DLD1 (cell line): ENCODE measurements at regions not wholly inside any gene's neighbourhood (a gene's known extent, or its start where the extent isn't known, plus 50 kb on each side); places are given as distances from the start of the nearest gene placed in this dataset.

Experiments
- in situ Hi-C: cut with HindIII; loops from 2 replicates; pipeline ENCODE4 v1.10.0; 2017; ENCODE audit warnings: low sequenced_read_pairs

DNA sequence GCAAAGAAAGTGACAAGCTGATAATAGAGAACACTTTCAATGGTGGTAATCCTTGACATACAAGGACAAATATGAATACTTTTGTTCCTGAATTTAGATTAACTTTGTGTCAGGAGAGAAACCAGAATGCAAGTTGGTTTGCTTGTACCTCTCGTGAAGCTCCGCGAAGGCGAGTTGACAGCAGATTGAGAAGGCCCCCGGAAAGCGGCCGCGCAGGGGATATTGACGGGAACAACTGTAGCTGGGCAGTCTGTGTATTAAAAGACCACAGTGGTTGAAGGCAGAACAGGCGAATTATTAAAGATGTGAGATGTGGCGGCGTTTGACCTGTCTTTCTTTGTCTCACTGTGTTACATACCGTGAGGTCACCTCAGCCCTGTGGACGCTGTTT, 175.8 kb upstream of the RALGAPA2 start:
- in situ Hi-C loops, result no loop called here

DNA sequence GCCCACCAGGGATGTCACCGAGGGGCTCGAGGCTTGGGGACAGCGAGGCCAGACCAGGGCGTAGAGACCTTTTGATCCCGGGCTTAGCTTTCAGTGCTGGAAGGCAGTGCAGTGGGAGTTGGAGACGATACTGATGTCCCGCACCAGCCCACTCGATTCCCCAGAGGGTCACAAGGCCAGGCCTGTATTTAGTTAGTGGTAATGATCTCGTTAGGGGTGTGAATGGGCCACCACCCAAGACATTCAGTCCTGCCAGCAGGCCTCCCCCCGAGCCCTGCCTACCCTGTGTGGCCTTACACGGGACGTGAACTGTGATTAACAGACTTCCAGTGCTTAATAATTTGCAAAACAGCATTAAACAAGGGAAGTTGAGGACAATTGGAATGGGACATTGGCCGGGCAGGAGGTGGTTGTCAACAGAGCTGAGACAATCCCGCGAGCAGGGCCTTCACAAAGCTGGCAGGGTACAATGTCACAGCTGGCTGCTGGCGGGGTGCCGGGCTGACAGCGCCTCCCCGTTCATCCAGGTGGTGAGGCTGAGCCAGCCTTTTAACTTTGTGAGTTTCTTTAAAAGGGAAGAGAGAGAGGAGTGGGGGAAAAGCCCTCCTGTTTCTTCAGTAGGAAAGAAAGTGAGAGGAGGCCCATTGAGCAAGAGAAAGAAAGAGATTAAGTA, 175.3 kb upstream of the RALGAPA2 start:
- in situ Hi-C loops, result no loop called here

DNA sequence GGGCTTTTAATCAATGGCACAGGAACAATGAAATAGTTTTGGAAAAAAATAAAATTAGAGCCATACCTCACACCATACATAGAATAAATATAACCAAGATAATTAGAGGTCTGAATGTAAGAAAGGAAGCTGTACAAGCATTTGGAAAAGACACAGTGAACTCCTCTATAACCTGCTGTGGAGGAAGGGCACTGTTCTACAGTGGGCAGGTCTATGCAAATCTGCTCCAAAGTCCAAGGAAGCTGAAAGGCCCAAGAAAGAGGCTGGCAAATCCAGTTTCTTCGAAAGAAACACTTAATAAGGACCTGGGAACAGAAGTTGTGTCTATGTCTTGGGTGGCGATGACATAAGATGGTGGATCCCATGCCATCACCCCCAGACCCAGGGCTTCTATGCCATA, 169.4 kb upstream of the RALGAPA2 start:
- in situ Hi-C loops, result no loop called here

DNA sequence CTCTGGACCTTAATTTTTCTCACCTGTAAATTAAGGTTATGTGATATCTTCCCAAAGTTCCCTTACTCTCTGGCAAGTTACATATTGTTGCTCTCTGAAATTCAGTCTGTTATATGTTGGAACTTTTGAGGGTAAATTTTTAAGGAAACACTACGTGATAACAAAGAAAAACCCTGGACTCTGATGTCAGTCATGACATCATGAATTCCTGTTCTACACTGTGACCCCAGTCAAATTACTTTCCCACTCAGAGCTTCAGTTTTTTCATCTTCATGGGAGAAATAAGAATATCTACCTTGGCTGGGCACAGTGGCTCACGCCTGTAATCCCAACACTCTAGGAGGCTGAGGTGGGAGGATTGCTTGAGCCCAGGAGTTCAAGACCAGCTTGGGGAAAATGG, 164.6 kb upstream of the RALGAPA2 start:
- in situ Hi-C loops, result no loop called here

DNA sequence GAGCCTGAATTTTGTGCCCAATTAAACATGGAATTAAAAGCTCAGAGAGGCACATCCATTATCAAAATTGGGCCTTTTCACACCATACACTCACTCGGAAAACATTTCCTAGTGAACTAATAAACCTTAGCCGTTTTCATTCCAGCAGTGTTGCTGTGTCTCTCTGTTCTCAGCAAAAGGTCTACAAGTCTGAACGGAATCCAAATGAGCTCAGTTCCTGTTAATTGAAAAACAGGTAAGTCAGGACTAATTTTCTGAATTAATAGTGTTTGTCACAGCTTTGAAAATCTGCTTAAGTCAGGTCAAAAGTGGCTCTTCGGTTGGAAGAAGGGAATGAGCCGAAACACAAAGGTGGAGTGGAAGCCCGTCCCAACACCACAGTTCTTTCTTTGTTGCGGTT, 163.3 kb upstream of the RALGAPA2 start:
- in situ Hi-C loops, result no loop called here

DNA sequence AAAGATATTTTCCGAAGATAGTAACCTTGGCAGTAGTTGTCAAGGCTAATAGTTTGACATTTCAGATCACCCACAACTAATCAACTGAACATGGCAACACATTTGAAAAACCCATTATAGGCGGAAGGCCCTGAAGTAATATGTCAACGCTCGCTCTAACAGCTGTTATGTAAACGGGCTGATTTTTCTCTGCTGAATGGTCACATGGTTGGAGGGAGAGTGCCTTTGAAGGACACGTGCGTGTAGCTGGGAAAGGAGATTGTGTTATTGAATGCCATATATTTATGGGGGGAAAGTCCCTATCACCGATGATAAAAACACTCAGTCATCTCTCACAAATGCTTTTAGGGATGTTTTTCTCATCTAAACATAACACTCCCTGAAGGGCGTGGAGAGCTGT, 160.0 kb upstream of the RALGAPA2 start:
- in situ Hi-C loops, result no loop called here

DNA sequence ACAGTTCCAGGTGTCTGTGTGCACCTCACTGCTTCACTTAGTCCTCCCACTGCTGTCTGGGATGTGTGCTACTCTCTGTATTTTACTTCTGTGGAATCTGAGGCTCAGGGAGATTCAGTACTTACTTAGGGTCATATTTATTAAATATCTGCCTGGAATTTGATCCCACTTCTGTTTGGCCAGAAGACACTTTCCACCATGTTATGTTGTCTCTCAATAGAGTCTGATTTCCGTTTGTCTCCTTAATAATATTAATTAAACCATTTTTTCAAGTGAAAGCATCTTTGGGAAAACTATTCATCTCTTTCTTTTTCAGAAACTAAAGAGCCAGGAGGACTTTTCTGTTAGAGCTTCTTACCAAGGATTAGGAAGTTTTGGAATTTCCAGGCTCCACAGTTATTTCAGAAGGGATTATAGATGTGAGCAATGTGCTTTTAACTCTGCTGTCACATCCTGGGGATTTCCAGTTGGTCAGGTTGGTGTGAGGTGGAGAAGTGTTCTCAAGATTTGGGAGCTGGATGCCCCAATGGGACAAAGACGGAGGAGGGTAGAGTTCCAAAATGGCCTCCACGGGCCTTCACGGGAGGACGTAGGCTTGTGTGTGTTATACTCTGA, 156.8 kb upstream of the RALGAPA2 start:
- in situ Hi-C loops, result loop anchor here (10.0 kb wide), 1 partner anchor 356 kb away; no protein-coding TSS in a partner anchor

DNA sequence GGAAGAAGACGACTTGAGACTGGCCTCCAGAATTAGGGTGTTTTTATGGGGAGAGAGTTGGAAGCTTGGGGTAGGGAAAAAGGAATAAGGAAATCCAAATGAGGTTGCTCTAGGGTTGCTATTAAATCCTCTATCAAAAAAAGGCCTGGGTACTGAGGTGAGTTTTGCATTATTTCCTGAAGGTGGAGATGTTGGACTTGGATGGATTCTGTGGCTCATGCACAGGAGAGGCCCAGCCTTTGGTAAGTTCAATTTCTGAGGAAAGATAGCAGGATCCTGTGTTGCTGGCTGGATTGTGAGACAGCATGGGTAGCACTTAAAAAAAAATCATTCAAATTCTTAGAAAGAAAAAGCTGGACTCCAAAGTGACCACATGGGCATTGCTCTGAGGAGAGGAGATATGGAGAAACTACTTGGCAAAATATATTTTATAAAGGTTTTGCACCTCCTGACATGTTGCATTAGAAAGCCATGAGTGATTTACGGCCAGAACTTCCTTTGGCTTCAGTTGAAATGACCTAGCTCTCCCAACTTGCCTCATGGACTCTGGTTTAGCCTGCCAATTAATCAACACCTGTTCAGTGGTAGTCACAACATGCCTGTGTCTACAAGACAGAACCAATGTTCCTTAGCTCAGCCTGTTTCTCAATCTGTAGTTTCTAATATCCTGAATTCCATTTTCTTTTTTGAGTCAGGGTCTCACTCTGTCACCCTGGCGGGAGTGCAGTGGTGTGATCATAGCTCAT, 152.1 kb upstream of the RALGAPA2 start:
- in situ Hi-C loops, result loop anchor here (10.0 kb wide), 1 partner anchor 360 kb away; no protein-coding TSS in a partner anchor

DNA sequence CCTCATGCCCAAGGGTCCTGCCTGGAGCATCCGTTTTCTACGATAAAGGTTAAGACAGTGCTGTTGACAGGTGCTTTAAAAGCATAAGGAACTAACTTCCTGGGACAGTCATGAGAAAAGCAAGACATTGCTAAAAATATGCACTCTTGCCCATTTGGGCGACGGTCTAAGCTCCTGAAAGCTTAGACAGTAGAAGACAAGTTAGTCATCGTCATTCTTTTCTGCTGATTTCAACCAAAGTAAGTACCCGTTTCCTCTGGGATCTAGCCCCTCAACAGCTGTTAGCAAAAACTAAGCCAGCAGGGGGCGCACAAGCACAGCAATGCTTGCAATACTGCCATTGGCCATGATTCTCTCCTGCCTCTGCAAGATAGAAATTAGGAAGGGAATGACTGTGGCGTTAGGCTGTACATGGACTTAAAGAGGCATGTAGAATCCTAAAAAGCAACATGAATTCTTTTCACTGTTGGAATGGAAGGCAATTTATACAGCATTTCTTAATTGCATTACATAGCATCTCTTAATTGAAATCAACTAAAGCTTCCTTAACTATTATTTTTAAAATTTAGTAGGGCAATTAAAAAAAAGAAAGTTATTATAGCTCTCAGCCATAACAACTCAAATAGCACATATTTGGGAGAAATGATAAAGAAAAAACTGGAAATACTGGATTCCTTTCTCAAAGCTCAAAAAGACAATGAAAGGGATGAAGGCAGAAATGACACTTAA, 147.8 kb upstream of the RALGAPA2 start:
- in situ Hi-C loops, result loop anchor here (10.0 kb wide), 1 partner anchor 365 kb away; no protein-coding TSS in a partner anchor

DNA sequence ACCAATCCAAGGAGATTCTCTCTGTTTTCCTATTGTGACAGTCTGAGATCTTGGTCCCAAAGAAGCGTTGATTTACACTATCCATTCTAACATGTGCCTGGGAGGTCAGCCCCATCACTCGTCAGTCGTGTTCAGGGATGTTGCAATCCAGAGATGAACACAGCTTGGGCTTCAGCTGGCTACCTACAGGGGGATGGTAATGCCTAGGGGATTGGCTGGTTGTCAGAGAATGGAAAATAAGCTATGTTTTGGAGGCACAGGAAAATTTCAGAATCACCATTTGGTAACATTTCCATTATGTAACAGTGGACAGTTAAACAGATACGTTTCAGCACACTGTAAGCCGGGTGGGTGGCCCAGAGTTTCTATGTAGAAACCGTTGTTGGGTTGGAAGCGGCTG, 147.1 kb upstream of the RALGAPA2 start:
- in situ Hi-C loops, result no loop called here

DNA sequence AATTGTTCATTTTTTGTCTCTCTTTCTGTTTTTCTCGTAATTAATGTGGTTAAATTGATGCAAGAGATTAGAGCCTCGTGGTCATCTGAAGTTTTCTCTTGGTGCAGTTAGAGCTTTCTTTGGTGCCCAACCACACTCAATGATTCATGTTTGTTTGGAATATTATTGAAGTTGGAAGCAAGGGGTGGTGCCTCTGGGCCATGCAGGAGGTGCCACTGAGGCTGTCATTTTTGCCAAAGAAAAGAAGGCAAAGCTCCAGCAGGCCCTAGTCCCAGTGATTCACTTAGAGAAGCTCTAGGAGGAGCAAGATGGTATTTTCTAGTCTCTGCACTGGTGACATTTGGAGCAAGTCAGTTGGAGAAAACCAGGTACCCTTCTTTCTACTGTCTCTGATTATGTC, 144.5 kb upstream of the RALGAPA2 start:
- in situ Hi-C loops, result no loop called here

DNA sequence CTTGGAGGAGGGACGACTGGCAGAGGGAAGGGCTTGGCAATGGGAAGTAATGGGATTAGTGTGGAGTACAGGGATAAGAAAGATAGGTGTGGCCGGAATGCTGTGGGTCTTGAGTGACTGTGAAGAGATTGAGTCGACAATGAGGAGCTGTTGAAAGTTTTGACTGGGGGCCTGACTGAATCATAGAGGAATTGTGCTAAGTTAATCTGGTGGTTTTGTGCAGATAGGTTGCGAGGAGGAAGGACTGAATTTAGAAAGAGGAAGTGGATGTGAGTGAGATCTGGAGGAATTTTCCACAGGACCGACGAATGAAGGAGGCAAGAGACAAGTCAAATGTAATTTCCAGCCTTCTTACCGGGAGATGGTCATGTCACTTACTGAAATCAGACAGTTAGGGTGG, 143.9 kb upstream of the RALGAPA2 start:
- in situ Hi-C loops, result no loop called here

DNA sequence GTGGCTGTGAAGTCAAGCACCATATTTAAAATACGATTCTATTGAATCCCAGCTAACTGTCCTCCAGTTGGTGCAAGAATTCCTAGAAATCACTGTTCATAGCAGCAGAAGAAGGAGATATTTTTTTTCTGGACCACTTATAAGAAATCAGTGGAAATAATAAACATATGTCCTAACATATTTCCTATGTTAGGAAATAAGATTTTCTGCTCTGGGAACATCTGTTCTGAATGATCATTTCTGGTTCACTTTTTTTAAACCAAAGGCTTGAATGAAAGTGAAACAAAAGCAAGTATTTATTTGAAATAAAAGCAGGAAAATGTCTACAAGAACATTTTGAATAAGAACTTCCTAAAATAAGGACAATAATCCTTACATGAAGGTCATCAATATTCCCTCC, 138.9 kb upstream of the RALGAPA2 start:
- in situ Hi-C loops, result no loop called here

DNA sequence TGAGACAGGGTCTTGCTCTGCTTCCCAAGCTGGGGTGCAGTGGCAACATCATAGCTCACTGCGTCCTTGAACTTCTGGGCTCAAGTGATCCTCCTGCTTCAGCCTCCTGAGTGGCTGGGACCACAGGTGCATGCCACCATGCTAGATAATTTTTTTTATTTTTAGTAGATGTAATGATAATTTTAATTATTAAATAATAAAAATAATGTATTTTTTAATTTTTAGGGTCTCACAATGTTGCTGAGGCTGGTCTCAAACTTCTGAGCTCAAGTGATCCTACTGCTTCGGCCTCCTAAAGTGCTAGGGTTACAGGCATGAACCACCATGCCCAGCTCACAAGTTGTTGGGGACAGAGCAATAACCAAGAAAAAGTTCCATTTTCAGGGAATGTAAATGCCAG, 138.0 kb upstream of the RALGAPA2 start:
- in situ Hi-C loops, result no loop called here

DNA sequence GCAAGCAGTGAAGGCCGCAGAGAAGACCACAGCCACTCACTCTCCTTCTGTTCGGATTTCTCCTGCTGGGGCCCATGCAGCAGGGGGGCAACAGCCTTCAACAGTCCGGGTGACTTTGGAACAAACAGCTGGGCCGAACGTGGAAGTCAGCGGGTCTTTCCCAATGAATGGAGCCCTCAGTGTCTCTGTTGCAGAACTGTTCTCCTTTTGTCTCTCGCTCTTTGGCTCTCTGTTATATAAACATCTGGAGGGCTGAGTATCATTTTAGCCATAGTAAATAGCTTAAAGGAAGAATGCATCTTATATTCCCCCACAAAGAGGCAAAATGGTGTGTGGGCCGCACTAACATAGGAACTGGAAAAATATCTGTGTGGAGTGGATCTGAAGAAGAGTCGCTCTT, 136.7 kb upstream of the RALGAPA2 start:
- in situ Hi-C loops, result no loop called here

DNA sequence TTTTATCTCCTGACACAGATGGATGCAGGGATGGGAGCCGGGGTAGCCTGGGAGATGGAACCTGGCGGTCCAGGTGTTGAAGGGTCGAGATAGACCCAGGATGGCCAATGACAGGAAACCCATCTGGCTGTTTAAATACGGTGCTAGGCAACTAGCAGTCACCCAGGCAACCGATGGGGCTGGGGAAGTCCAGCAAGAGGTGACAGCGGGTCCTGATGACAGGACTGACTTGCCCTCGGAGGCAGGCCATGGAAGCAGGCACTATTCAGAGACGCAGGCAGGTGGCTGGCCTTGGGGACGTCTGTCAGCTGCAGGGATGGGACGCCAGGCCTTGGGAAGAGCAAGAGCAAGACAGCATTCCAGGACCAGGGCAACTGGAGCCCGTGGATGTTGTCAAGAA, 135.4 kb upstream of the RALGAPA2 start:
- in situ Hi-C loops, result no loop called here

DNA sequence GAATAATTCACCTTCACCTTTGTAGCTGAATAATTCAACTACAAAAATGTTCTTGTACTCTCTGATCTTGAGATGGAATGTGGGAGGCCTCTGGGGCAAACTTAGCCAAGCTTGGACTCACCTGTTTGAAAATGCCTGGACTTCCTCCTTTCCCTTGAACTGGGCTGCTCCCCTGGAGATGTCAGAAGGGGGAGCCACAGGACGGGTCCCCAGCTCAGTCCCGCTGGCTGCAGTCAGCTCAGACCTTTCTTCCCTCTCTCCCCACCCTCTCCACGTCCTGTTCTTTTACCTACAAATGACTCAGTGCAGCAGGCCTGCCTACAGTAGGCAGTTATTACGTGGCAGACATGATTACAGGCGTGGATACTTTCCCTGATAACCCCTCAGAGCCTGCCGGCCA, 131.5 kb upstream of the RALGAPA2 start:
- in situ Hi-C loops, result no loop called here

DNA sequence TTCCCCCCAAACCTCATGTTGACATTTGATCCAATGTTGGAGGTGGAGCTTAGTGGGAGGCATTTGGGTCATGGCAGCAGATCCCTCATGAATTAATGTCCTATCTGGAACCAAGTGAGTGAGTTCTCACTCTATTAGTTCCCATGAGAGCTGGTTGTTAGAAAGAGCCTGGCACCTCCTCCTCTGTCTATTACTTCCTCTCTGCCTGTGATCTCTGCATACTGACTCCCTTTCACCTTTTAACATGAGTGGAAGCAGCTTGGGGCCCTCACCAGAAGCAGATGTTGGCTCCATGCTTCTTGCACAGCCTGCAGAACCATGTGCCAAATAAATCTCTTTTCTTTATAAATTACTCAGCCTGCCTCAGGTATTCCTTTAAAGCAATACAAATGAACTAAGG, 127.3 kb upstream of the RALGAPA2 start:
- in situ Hi-C loops, result no loop called here

DNA sequence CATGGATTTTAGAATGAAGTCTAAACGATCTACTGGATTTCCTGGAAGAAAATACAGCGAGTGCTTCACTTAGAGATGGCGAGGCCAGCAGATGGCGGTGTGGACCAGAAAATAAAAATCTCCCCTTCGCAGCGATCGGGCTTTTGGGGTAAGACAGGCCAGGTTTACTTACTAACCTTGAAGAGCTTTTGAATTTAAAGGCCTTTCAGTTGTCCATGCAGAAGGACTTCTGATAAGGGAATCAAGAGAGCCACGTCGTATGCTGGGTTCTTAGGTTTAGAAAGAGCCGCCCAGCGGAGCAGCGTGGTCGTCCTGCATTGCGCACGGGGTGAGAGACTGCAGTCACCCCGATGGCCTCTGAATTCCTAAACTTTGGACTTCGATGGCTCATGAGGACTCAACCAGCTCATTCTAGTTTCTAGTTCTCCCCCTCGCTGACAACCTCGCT, 125.2 kb upstream of the RALGAPA2 start:
- in situ Hi-C loops, result no loop called here

DNA sequence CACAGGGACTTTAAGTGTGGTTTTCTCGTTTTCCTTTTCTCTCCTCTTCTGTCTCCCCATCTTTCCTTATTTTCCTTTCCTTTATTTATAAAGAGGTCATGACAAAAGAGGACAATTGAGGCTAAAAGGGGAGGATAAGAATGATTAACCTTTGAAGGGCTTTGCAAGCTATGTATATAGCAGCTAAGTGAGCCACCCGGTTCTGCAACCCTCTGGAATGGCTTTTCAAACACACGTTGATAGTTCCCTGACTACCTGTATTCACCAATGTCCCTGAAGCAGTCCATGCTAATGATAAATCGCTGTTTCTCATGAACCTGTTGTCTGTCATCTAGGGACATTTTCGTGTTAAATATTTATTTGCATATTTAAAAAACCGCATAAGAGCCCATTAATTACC, 124.4 kb upstream of the RALGAPA2 start:
- in situ Hi-C loops, result no loop called here

DNA sequence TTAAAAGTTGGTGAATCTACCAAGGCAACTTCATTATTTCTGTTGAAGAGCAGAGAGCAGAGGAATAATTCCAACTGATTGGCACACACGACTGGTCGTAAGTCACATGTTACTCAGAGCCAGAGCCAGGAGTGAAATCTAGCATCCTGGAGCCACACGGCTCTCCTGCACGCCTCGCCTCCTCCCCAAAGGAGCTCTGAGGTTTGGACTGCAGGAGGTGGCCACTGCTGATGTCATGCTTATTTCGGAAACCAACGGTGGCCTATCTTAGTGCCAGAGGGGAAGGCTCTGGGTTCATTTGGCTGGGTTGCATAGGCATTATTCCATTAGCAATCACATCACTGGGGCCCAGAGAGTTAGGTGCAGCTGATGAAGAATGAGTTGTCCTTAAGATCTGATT, 123.5 kb upstream of the RALGAPA2 start:
- in situ Hi-C loops, result no loop called here
